ENCODE measurements at regions not wholly inside any gene's neighbourhood (a gene's known extent, or its start where the extent isn't known, plus 50 kb on each side); places are given as distances from the start of the nearest gene placed in this dataset.

DNA sequence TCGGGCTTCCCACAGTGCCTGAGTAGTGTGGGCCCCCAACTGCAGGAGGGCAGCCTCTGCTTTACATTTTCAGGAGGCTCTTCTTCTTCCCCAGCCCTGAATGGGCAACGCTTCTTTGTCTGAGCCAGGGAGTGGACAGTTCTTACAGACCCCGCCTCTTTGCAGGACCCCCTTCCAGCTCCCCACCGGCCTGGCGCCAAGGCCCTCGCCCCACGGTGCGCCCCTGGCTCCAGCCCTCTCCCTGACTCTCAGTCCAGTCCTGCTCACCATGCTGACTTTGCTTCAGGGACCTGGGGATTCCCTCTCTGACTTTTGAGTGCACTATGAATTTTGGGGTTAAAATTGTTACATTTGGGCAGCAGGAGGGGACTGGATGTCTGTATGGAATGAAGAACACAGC, 123.8 kb downstream of the HSD17B3 start:
- TF ChIP-seq POLR2AphosphoS5 (IDR thresholded peaks at IDR 0.05; ENCODE audit: low read depth, low read length) = no peak
- no peak for TF ChIP-seq SIN3A (IDR thresholded peaks at IDR 0.05; ENCODE audit: borderline replicate concordance, insufficient read depth, low read length)
- TF ChIP-seq TAF1 (IDR thresholded peaks at IDR 0.05; ENCODE audit: borderline replicate concordance, insufficient read depth, low read length) = no peak
- TF ChIP-seq, protein P1, sequence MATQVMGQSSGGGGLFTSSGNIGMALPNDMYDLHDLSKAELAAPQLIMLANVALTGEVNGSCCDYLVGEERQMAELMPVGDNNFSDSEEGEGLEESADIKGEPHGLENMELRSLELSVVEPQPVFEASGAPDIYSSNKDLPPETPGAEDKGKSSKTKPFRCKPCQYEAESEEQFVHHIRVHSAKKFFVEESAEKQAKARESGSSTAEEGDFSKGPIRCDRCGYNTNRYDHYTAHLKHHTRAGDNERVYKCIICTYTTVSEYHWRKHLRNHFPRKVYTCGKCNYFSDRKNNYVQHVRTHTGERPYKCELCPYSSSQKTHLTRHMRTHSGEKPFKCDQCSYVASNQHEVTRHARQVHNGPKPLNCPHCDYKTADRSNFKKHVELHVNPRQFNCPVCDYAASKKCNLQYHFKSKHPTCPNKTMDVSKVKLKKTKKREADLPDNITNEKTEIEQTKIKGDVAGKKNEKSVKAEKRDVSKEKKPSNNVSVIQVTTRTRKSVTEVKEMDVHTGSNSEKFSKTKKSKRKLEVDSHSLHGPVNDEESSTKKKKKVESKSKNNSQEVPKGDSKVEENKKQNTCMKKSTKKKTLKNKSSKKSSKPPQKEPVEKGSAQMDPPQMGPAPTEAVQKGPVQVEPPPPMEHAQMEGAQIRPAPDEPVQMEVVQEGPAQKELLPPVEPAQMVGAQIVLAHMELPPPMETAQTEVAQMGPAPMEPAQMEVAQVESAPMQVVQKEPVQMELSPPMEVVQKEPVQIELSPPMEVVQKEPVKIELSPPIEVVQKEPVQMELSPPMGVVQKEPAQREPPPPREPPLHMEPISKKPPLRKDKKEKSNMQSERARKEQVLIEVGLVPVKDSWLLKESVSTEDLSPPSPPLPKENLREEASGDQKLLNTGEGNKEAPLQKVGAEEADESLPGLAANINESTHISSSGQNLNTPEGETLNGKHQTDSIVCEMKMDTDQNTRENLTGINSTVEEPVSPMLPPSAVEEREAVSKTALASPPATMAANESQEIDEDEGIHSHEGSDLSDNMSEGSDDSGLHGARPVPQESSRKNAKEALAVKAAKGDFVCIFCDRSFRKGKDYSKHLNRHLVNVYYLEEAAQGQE (IDR thresholded peaks at IDR 0.05; ENCODE audit: insufficient read depth in 1 of 2, low read depth in 2 of 2, low read length in 2 of 2) = no peak
- no peak for TF ChIP-seq FOXP2 (optimal IDR thresholded peaks at IDR 0.05; ENCODE audit: borderline replicate concordance, extremely low read depth, extremely low read length, insufficient read depth)

Measured in PFSK-1 (cell line).